ENCODE measurements at regions not wholly inside any gene's neighbourhood (a gene's known extent, or its start where the extent isn't known, plus 50 kb on each side); places are given as distances from the start of the nearest gene placed in this dataset.
"Not testable (repeated sequence)": the region's sequence is repeated elsewhere in the genome, so short reads cannot be mapped to it uniquely, and the experiment has no call there.

DNA sequence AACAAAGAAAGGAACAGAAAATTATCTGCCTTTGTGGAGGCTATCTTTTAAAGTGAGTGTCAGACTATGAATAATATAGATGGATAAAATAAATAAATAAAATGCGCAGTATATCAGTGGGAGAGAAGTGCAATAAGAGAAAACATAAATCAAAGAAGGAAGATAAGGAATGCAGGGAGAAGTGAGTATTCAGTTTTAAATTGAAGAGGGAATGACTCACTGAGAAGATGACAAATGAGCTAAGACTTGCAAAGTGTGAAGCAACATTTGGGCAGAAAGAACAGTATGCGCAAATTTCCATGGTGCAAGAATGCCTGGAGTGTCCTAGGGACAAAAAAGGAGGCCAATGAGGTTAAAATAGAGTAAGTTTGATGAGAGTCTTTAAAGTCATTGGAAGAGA, 1300.1 kb upstream of the ALCAM start:
- Mint-ChIP-seq H3K9me3 (ENCODE audit: low read depth) (no peaks in the 10 kb centered on the region), H3K4me1 (ENCODE audit: low read depth) (peaks cover 10% of the 10 kb centered on the region), H3K36me3 (ENCODE audit: low read depth) (no peaks in the 10 kb centered on the region), H3K27me3 (ENCODE audit: low read depth) (no peaks in the 10 kb centered on the region), H3K27ac (ENCODE audit: unreplicated experiment) (no peak overlapping the region), H3K4me3 (ENCODE audit: unreplicated experiment) (no peak overlapping the region)
- TF ChIP-seq, protein P1, sequence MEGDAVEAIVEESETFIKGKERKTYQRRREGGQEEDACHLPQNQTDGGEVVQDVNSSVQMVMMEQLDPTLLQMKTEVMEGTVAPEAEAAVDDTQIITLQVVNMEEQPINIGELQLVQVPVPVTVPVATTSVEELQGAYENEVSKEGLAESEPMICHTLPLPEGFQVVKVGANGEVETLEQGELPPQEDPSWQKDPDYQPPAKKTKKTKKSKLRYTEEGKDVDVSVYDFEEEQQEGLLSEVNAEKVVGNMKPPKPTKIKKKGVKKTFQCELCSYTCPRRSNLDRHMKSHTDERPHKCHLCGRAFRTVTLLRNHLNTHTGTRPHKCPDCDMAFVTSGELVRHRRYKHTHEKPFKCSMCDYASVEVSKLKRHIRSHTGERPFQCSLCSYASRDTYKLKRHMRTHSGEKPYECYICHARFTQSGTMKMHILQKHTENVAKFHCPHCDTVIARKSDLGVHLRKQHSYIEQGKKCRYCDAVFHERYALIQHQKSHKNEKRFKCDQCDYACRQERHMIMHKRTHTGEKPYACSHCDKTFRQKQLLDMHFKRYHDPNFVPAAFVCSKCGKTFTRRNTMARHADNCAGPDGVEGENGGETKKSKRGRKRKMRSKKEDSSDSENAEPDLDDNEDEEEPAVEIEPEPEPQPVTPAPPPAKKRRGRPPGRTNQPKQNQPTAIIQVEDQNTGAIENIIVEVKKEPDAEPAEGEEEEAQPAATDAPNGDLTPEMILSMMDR (IDR thresholded peaks at IDR 0.05): no peak
- DNase-seq (ENCODE audit: low spot score): no peak

DNA sequence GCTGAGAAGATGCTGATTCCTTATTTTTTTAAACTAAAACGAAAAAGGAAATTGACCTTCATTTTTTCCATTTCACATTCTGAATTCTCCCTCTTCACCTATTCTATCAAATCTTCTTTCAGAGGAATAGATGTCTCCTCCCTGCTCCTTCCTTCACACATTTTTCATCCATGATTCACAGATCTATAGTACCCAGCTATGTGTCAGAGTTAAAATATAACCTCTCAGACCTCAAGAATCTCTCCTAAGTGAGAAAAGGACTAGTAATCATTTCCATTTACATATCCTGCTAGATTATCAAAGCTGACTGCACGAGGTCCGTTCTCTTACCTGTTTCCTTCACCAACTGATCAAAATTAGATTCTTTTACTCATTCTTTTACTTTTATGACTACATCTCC, 1297.6 kb upstream of the ALCAM start:
- TF ChIP-seq, protein P1 (IDR thresholded peaks at IDR 0.05): no peak
- H3K9me3 Mint-ChIP-seq (ENCODE audit: low read depth): peaks cover 2% of the 10 kb centered on the region
- H3K27ac Mint-ChIP-seq (ENCODE audit: unreplicated experiment): no peak overlapping the region
- H3K4me1 Mint-ChIP-seq (ENCODE audit: low read depth): peaks cover 10% of the 10 kb centered on the region
- no peaks in the 10 kb centered on the region for H3K36me3 Mint-ChIP-seq (ENCODE audit: low read depth)
- DNase-seq (ENCODE audit: low spot score): no peak
- no peak overlapping the region for H3K4me3 Mint-ChIP-seq (ENCODE audit: unreplicated experiment)
- H3K27me3 Mint-ChIP-seq (ENCODE audit: low read depth): no peaks in the 10 kb centered on the region

DNA sequence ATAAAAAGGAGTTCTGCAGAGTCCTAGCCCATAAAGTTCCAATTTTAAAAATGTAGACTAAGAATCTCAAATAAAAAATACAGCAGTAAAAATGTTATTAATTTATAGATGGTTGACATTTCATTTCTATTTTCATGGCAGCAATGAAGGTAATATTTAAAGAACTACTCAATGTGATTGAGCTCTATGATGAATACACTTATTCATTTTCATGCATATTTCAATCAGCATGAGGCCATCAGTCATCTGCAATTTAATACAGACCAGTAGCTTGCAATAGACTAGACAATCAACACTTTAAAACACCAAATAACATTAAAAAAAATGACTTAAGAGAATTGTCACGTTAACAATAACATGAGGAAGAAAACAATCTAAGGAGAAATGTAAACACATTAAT, 1295.8 kb upstream of the ALCAM start:
- no peak overlapping the region for H3K4me3 Mint-ChIP-seq (ENCODE audit: unreplicated experiment)
- H3K36me3 Mint-ChIP-seq (ENCODE audit: low read depth): no peaks in the 10 kb centered on the region
- H3K4me1 Mint-ChIP-seq (ENCODE audit: low read depth): peaks cover 10% of the 10 kb centered on the region
- peaks cover 2% of the 10 kb centered on the region for H3K9me3 Mint-ChIP-seq (ENCODE audit: low read depth)
- DNase-seq (ENCODE audit: low spot score): no peak
- TF ChIP-seq, protein P1 (IDR thresholded peaks at IDR 0.05): no peak
- H3K27ac Mint-ChIP-seq (ENCODE audit: unreplicated experiment): no peak overlapping the region
- H3K27me3 Mint-ChIP-seq (ENCODE audit: low read depth): no peaks in the 10 kb centered on the region

DNA sequence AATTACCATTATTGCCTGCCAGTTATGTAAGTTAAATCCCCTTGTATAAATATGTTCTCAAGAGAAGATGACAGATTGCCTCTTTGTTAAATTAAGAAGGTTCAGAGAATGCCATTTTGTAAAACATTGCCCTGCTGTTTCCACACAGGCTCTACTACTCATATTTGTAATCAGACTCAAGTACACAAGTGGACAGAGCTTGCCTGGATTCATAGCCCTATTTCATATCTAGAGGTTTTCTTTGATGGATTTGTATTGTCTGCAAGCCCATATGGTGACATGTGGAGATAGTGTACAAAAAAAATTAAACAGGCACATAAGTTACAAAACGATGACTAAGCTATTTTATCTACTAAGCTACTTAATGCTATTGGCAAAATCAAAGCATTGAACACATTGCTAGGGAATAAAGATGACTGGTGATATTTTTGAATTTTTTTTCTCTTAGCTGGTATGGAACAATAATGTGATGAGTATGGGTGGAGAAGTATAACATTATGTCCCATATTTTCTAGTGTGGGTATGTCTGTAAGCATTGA, 1286.6 kb upstream of the ALCAM start:
- DNase-seq (ENCODE audit: low spot score): no peak
- no peak overlapping the region for H3K4me3 Mint-ChIP-seq (ENCODE audit: unreplicated experiment)
- H3K36me3 Mint-ChIP-seq (ENCODE audit: low read depth): no peaks in the 10 kb centered on the region
- H3K4me1 Mint-ChIP-seq (ENCODE audit: low read depth): no peaks in the 10 kb centered on the region
- no peak overlapping the region for H3K27ac Mint-ChIP-seq (ENCODE audit: unreplicated experiment)
- TF ChIP-seq, protein P1 (IDR thresholded peaks at IDR 0.05): no peak
- H3K9me3 Mint-ChIP-seq (ENCODE audit: low read depth): peaks cover 6% of the 10 kb centered on the region
- H3K27me3 Mint-ChIP-seq (ENCODE audit: low read depth): no peaks in the 10 kb centered on the region

DNA sequence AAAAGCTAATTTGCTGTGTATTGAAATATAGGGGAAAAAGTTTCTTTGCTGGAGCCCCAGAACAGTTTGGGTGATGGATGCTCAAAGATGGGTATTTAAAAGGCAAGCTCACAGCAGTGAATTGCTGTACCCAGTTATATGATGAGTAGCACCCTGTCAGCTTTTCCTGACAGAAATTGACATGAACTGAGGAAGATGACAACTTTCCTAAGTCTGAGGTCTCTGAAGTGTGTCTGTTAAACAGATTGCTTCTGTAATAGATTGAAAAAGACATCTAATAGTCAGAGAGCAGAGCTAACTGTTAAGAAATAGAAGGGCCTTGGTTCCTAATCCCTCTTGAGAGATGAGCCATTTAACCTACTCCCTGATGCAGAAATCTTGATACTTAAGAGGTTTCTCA, 1278.0 kb upstream of the ALCAM start:
- H3K9me3 Mint-ChIP-seq (ENCODE audit: low read depth): peaks cover 20% of the 10 kb centered on the region
- H3K4me1 Mint-ChIP-seq (ENCODE audit: low read depth): no peaks in the 10 kb centered on the region
- no peak overlapping the region for H3K4me3 Mint-ChIP-seq (ENCODE audit: unreplicated experiment)
- no peaks in the 10 kb centered on the region for H3K36me3 Mint-ChIP-seq (ENCODE audit: low read depth)
- no peak overlapping the region for H3K27ac Mint-ChIP-seq (ENCODE audit: unreplicated experiment)
- TF ChIP-seq, protein P1 (IDR thresholded peaks at IDR 0.05): no peak
- no peak for DNase-seq (ENCODE audit: low spot score)
- H3K27me3 Mint-ChIP-seq (ENCODE audit: low read depth): no peaks in the 10 kb centered on the region

DNA sequence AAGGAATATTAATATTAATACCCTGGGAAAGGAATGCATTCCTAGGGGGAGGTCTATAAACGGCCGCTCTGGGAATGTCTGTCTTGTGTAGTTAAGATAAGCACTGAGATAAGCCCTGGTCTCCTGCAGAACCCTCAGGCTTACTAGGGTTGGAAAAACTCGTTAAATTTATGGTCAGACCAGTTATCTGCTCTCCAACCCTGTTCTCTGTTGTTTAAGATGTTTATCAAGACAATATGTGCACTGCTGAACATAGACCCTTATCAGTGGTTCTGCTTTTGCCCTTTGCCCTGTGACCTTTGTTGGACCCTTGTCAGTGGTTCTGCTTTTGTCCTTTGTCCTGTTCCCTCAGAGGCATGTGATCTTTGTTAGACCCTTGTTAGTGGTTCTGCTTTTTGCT, 1276.7 kb upstream of the ALCAM start:
- not testable (repeated sequence) for DNase-seq (ENCODE audit: low spot score); H3K4me3 Mint-ChIP-seq (ENCODE audit: unreplicated experiment); H3K36me3 Mint-ChIP-seq (ENCODE audit: low read depth); H3K27ac Mint-ChIP-seq (ENCODE audit: unreplicated experiment); H3K4me1 Mint-ChIP-seq (ENCODE audit: low read depth); H3K27me3 Mint-ChIP-seq (ENCODE audit: low read depth)
- H3K9me3 Mint-ChIP-seq (ENCODE audit: low read depth): peaks cover 15% of the 10 kb centered on the region
